ENCODE measurements at regions not wholly inside any gene's neighbourhood (a gene's known extent, or its start where the extent isn't known, plus 50 kb on each side); places are given as distances from the start of the nearest gene placed in this dataset.
"Not testable (repeated sequence)": the region's sequence is repeated elsewhere in the genome, so short reads cannot be mapped to it uniquely, and the experiment has no call there.

DNA sequence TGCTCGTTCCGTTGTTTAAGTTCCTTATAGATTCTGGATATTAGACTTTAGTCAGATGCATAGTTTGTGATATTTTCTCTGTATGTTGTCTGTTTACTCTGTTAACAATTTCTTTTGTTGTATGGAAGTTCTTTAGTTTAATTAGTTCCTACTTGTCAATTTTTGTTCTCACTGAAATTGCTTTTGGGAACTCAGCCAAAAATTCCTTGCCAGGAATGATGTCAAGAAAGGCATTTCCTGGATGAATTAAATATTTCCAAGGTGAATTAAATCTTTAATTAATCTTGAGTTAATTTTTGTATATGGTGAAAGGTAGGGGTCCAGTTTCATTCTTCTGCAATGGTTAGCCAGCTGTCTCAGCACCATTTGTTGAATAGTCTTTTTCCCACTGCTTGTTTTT lies 406.2 kb upstream of the NOX3 start:
- WGBS (ENCODE audit: missing lambda C conversion rate), result 44% methylated on average over 2 of the region's 2 CpGs
- Histone ChIP-seq H3K4me2 (no peak overlapping the region), H3K4me1 (no peaks in the 10 kb centered on the region), H3K9me3 (peaks cover 4% of the 10 kb centered on the region; the same call in 1 of the 3 replicates), H3K4me3 (no peak overlapping the region), H3K27ac (no peak overlapping the region)
- ChIA-PET CTCF (no interaction called here), POLR2A (no interaction called here)
- DNase-seq (ENCODE audit: low read depth in 1 of 2, low spot score in 1 of 2), result no peak
- FAIRE-seq, result no peak
- no peak for TF ChIP-seq RARB (CRISPR knock-in tag; IDR thresholded peaks at IDR 0.05)
- no peak for TF ChIP-seq POLR2A (IDR thresholded peaks at IDR 0.05; ENCODE audit: low read length)
- TF ChIP-seq CHD2 (IDR thresholded peaks at IDR 0.05; ENCODE audit: low read length, partially characterized antibody), result no peak
- no peak for ATAC-seq

DNA sequence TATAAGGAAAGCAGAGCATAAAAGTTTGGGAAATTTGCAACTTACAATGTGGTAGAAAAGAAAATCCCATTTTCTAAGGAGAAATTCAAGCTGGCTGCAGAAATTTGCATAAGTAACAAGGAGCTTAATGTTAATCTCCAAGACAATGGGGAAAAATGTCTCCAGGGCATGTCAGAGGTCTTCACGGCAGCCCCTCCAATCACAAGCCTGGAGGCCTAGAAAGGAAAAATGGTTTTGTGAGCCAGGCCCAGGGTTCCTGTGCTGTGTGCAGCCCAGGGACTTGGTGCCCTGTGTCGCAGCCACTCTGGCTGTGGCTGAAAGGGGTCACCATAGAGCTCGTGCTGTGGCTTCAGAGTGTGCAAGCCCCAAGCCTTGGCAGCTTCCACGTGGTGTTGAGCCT lies 403.3 kb upstream of the NOX3 start:
- DNase-seq (ENCODE audit: low read depth in 1 of 2, low spot score in 1 of 2); FAIRE-seq; H3K9me3 ChIP-seq; ATAC-seq; H3K4me1 ChIP-seq; H3K4me2 ChIP-seq; H3K4me3 ChIP-seq; CTCF ChIA-PET; POLR2A ChIA-PET; H3K27ac ChIP-seq: not testable (repeated sequence)
- 54% methylated on average over 2 of the region's 4 CpGs for WGBS (ENCODE audit: missing lambda C conversion rate)

DNA sequence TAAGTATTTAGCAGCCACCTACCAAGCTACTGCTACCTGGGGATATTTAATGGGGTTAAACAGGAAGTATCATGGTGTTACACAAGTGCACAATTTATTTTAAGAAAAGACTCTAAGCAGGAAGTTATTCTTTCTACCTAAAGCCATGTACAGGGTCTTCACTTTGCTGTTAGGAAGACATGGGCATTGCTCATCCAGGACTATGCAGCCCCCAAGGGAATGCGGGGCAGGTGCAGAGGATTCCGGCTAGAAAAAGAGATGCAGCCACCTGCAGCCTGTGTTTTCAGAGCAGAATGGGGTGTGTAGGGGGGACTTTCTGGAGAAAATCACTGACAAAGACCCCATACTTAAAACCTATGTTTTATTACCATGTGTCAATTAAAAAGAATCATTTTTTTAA lies 399.1 kb upstream of the NOX3 start:
- POLR2A ChIA-PET, result no interaction called here
- no peak overlapping the region for H3K4me3 ChIP-seq
- ATAC-seq, result no peak

DNA sequence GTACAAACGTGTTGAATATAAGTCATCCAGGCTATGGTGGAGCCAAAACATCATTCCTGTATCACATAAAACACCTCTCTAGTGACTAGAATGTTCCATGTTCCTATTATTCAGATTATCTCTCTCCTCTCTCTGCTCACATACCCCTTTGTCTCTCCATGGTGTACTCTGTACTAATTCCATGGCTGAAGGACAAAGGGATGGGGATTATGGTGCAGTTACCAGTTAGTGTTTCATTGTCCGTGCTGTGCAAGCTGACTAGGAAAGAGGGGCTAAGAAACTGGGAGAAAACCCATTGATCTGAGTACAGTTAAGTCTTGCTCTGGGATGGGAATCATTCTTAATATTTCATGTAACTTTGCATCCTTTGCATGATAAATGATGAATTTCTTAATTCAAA lies 397.4 kb upstream of the NOX3 start:
- CTCF ChIA-PET, result no interaction called here
- no peak for FAIRE-seq

More for the DNA sequence above, 399.1 kb upstream of the NOX3 start:
- Histone ChIP-seq H3K9me3 (no peaks in the 10 kb centered on the region), H3K27ac (no peak overlapping the region), H3K4me1 (no peaks in the 10 kb centered on the region), H3K4me2 (no peak overlapping the region)
- TF ChIP-seq POLR2A (IDR thresholded peaks at IDR 0.05; ENCODE audit: low read length), result no peak
- TF ChIP-seq HDAC2 (IDR thresholded peaks at IDR 0.05), result no peak
- TF ChIP-seq CHD2 (IDR thresholded peaks at IDR 0.05; ENCODE audit: low read length, partially characterized antibody), result no peak
- TF ChIP-seq ESRRA (IDR thresholded peaks at IDR 0.05; ENCODE audit: borderline replicate concordance, low read length), result no peak
- no peak for TF ChIP-seq POLR2AphosphoS2 (conservative IDR thresholded peaks at IDR 0.05; ENCODE audit: low read length)
- CTCF ChIA-PET, result no interaction called here
- no peak for FAIRE-seq
- no peak for DNase-seq (ENCODE audit: low read depth in 1 of 2, low spot score in 1 of 2)
- WGBS (ENCODE audit: missing lambda C conversion rate), result 94% methylated on average over 2 of the region's 2 CpGs

DNA sequence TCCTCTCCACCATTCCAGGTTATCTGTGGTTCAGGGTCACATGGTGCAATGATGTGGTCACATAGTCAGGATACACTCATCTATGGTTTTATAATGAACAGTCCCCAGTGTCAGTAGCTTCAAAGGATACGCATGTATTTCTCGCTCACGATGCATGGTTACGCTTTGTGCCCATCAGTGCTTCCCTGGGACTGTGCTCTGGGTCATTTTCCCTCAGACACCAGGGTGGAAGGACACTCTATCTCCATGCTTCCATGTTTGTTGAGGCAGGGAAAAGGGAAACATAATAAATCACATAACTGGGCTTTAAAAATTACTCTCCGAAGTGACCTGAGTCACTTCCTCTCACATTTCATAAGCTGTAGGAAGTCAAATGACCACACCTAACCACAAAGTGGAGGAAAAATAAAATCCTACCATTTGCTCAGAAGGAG lies 394.8 kb upstream of the NOX3 start:
- FAIRE-seq (no peak), ATAC-seq (no peak), DNase-seq (ENCODE audit: low read depth in 1 of 2, low spot score in 1 of 2) (no peak)
- no peak overlapping the region for H3K27ac ChIP-seq
- no peaks in the 10 kb centered on the region for H3K4me1 ChIP-seq
- ChIA-PET CTCF (no interaction called here), POLR2A (no interaction called here)
- 75% methylated on average over 3 of the region's 5 CpGs for WGBS (ENCODE audit: missing lambda C conversion rate)
- no peak overlapping the region for H3K4me3 ChIP-seq
- H3K9me3 ChIP-seq, result no peaks in the 10 kb centered on the region
- H3K4me2 ChIP-seq, result no peak overlapping the region
- TF ChIP-seq ZC3H11A (IDR thresholded peaks at IDR 0.05) (no peak), KDM1A (IDR thresholded peaks at IDR 0.05; ENCODE audit: low read depth) (no peak), MYC (IDR thresholded peaks at IDR 0.05; ENCODE audit: borderline replicate concordance, low read length) (no peak), EHF (CRISPR knock-in tag; IDR thresholded peaks at IDR 0.05) (no peak), NPAS2 (CRISPR knock-in tag; IDR thresholded peaks at IDR 0.05; ENCODE audit: borderline replicate concordance) (no peak), HOXA7 (CRISPR knock-in tag; IDR thresholded peaks at IDR 0.05) (no peak), RFX5 (IDR thresholded peaks at IDR 0.05) (no peak), ZFP36 (IDR thresholded peaks at IDR 0.05; ENCODE audit: borderline replicate concordance, partially characterized antibody) (no peak), RARB (CRISPR knock-in tag; IDR thresholded peaks at IDR 0.05) (no peak), ZSCAN20 (CRISPR knock-in tag; IDR thresholded peaks at IDR 0.05) (no peak), RNF2 (IDR thresholded peaks at IDR 0.05; ENCODE audit: borderline replicate concordance, low read depth) (no peak), MAFK (IDR thresholded peaks at IDR 0.05; ENCODE audit: partially characterized antibody) (no peak), JUNB (IDR thresholded peaks at IDR 0.05) (no peak)
- TF ChIP-seq, protein P1, sequence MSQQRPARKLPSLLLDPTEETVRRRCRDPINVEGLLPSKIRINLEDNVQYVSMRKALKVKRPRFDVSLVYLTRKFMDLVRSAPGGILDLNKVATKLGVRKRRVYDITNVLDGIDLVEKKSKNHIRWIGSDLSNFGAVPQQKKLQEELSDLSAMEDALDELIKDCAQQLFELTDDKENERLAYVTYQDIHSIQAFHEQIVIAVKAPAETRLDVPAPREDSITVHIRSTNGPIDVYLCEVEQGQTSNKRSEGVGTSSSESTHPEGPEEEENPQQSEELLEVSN (IDR thresholded peaks at IDR 0.05; ENCODE audit: borderline replicate concordance, low read depth), result no peak
- TF ChIP-seq, protein P2, sequence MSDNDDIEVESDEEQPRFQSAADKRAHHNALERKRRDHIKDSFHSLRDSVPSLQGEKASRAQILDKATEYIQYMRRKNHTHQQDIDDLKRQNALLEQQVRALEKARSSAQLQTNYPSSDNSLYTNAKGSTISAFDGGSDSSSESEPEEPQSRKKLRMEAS (IDR thresholded peaks at IDR 0.05), result no peak
- TF ChIP-seq, protein P3, sequence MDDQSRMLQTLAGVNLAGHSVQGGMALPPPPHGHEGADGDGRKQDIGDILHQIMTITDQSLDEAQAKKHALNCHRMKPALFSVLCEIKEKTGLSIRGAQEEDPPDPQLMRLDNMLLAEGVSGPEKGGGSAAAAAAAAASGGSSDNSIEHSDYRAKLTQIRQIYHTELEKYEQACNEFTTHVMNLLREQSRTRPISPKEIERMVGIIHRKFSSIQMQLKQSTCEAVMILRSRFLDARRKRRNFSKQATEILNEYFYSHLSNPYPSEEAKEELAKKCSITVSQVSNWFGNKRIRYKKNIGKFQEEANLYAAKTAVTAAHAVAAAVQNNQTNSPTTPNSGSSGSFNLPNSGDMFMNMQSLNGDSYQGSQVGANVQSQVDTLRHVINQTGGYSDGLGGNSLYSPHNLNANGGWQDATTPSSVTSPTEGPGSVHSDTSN (IDR thresholded peaks at IDR 0.05), result no peak

More for the DNA sequence above, 397.4 kb upstream of the NOX3 start:
- no peak overlapping the region for H3K4me3 ChIP-seq
- no peak for ATAC-seq
- TF ChIP-seq CHD4 (IDR thresholded peaks at IDR 0.05; ENCODE audit: borderline replicate concordance), result no peak
- no peak for TF ChIP-seq HEYL (CRISPR knock-in tag; IDR thresholded peaks at IDR 0.05)
- TF ChIP-seq JUN (IDR thresholded peaks at IDR 0.05), result no peak
- TF ChIP-seq NFE2L2 (conservative IDR thresholded peaks at IDR 0.05; ENCODE audit: low read length), result no peak
- TF ChIP-seq CHD2 (IDR thresholded peaks at IDR 0.05; ENCODE audit: low read length, partially characterized antibody), result no peak
- no peak for TF ChIP-seq HOXA7 (CRISPR knock-in tag; IDR thresholded peaks at IDR 0.05)
- no peak for TF ChIP-seq FOXS1 (CRISPR knock-in tag; IDR thresholded peaks at IDR 0.05)
- TF ChIP-seq, protein P4, sequence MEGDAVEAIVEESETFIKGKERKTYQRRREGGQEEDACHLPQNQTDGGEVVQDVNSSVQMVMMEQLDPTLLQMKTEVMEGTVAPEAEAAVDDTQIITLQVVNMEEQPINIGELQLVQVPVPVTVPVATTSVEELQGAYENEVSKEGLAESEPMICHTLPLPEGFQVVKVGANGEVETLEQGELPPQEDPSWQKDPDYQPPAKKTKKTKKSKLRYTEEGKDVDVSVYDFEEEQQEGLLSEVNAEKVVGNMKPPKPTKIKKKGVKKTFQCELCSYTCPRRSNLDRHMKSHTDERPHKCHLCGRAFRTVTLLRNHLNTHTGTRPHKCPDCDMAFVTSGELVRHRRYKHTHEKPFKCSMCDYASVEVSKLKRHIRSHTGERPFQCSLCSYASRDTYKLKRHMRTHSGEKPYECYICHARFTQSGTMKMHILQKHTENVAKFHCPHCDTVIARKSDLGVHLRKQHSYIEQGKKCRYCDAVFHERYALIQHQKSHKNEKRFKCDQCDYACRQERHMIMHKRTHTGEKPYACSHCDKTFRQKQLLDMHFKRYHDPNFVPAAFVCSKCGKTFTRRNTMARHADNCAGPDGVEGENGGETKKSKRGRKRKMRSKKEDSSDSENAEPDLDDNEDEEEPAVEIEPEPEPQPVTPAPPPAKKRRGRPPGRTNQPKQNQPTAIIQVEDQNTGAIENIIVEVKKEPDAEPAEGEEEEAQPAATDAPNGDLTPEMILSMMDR (IDR thresholded peaks at IDR 0.05), result no peak
- no peak for TF ChIP-seq ZSCAN20 (CRISPR knock-in tag; IDR thresholded peaks at IDR 0.05)
- TF ChIP-seq ESRRA (IDR thresholded peaks at IDR 0.05; ENCODE audit: borderline replicate concordance, low read length), result no peak
- TF ChIP-seq RFX5 (IDR thresholded peaks at IDR 0.05), result no peak
- no peak for TF ChIP-seq RARB (CRISPR knock-in tag; IDR thresholded peaks at IDR 0.05)
- H3K4me1 ChIP-seq, result no peaks in the 10 kb centered on the region
- no peak overlapping the region for H3K27ac ChIP-seq
- WGBS (ENCODE audit: missing lambda C conversion rate), result 15% methylated on average over 2 of the region's 2 CpGs
- H3K4me2 ChIP-seq, result no peak overlapping the region
- POLR2A ChIA-PET, result no interaction called here
- H3K9me3 ChIP-seq, result no peaks in the 10 kb centered on the region
- no peak for DNase-seq (ENCODE audit: low read depth in 1 of 2, low spot score in 1 of 2)

Data from A549 (cell line).